ENCODE measurements at regions not wholly inside any gene's neighbourhood (a gene's known extent, or its start where the extent isn't known, plus 50 kb on each side); places are given as distances from the start of the nearest gene placed in this dataset.

DNA sequence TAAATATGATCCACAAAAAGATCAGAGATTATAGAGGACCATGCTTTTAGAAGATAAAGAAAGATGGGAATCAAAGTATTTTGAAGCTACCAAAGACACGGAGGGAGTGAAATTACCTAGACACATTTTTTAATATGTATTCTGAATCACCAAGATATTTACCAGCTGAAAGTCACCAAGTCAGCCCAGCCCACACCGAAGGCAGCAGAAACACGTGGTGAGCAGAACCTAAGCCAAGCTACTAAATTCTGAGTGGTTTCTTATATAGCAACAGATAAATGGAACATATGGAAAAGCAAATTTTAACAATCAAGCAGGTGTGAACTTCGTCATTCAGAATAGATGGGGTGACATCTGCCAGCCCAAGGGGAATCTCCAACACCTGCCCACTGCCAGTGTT, 134.7 kb upstream of the AKR1E2 start:
- DNase-seq (ENCODE audit: low spot score) = no peak

DNA sequence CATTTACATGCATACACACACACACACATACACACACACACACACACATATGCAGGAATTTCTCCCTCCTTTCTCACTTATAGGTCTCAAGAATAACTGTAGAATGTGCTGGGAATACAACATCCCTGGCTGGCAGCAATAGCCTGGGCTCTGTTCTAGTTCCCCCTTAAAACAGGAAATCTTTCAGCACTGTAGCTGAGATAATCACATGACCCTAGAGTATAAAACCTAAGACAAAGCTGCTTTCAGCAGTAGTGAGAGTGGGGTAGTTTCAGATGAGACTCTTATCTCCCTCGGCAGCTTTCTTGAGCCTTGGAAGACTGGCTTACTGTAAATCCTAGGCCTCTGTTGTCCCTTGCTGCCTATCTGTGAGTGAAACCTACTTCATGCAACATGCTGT, 137.4 kb upstream of the AKR1E2 start:
- peak; percentile 1 for DNase-seq (ENCODE audit: low spot score)

DNA sequence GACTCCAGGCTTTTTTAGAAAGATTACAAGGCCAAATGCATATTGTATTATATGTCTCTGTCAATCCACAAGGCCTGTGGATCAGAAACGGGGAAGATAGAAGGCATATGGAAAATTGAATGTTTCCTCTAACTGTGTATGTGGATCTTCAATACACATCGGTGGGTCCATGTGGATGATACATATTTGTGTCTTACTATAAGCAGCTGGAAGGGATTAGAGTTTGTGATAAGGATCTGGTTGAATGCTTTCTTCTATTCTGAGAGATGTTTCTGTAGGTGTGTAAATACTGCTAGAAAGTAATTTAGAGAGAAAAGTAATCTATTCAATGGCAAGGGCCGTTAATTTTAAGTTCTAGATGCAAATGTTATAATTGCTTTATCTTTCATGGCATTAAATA, 137.8 kb upstream of the AKR1E2 start:
- peak; percentile 6 for DNase-seq (ENCODE audit: low spot score)

DNA sequence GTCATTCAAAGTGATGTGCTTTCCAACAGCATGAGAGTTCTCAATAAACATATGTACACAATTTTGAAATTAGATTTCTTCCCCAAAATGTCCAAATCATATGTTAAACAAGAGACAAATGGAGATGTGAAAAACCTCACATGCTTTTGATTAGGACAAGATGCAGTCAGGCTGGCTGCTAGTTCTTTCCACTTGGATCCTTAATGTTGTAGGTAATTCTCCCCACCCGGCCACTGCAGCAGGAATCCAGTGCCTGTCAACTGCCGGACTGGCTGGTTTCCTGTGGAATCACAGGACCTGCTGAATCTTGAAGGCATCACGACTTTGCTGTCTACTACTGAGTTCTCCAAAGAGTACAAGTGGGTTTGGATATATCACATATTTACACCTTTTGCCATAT, 138.6 kb upstream of the AKR1E2 start:
- DNase-seq (ENCODE audit: low spot score) = no peak

- DNase-seq (ENCODE audit: low spot score) = peak; percentile 58
Measured at GRCh38 chr10:4686644-4686996, 139.4 kb upstream of the AKR1E2 start.

- no peak for DNase-seq (ENCODE audit: low spot score)
Measured at GRCh38 chr10:4685904-4686643, 139.9 kb upstream of the AKR1E2 start.

DNA sequence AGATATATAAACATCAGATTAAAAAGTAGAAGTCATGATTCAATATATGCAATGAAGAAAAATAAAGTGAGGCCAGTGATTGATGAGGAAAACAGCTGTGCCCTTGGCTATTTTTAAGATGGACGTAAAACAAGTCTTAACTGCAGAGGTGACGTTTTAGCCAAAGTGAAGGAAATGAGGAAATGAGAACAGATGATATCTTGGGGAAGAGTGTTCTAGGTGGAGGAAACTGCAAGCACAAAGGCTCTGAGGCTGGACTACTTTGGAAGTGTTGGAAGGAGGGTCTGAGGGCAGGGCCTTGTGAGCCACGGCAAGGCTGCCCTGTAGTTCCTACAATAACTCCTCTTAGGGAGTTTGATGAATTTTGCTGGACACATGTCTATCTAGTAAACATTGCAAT, 140.5 kb upstream of the AKR1E2 start:
- no peak for DNase-seq (ENCODE audit: low spot score)

DNA sequence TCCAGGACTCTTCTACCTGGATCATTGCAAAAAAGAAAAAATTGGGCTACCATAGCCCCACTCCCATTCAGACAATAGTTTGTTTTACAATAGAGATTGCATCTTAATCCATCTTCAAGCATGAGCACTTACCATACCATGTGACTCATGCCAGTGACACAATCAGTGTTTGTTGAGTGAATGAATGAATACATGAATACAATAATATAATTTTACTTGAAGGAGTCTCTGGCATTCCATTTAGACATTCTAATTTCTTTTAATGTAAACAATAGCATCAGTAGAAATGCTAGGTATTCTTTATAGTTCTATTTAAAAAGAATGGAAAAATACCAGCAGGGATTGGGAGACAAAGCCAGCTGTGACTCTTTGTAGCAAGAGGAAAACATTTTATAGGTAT, 141.6 kb upstream of the AKR1E2 start:
- peak; percentile 0 for DNase-seq (ENCODE audit: low spot score)

GRCh38 chr10:4683838-4684237, 142.2 kb upstream of the AKR1E2 start:
- DNase-seq (ENCODE audit: low spot score) = no peak

DNA sequence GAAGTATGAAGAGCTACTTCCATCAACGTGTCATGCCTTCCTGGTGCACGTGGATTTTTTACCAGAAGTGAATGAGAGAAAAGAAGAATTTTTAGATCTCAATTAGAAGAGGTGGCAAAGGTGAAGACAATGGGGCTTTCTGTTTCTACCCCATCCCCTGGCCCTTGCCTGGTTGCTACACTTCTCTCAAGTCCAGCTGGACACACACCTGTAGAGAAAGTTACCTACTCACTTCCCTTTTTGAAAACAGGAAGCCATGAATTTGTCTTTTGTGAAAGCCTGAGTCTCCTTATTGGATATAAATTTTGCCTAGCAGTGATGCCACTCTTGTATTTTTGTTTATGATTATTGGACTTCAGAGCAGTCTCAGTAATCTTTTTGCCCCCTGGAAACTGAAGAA, 142.9 kb upstream of the AKR1E2 start:
- no peak for DNase-seq (ENCODE audit: low spot score)

DNA sequence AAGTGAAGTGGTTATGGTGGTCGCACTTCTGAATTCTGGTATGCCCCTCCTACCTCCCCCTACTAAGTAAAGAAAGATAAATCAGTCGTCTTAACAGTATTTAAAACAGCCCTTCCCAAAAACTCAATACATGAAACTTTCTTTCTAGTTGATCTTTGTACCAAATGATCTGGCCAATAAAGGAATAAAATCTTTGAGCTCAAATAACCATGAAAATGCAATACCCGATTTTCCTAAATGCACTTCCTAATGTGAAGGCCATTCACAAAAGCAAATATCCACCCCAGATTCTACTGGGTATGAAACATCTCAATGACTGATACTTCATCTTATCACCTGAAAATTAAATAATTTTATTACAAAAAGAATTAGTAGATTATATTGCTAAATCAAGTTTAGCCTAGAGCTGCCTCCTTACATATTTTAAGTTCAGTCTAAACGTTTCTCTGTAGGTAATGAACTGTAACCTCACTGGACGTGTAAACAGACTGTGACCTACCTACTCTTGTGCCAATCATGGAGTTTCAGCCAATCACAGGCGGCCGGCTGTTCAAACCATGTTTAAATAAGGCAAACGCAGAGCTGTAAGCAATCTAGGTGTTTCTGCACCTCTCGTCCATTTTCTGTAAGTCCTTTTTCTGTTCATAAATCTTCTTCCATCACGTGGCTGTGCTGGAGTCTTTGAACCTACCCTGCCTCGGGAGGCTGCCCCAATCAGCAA, 146.9 kb upstream of the AKR1E2 start:
- DNase-seq (ENCODE audit: low spot score) = peak; percentile 43

DNA sequence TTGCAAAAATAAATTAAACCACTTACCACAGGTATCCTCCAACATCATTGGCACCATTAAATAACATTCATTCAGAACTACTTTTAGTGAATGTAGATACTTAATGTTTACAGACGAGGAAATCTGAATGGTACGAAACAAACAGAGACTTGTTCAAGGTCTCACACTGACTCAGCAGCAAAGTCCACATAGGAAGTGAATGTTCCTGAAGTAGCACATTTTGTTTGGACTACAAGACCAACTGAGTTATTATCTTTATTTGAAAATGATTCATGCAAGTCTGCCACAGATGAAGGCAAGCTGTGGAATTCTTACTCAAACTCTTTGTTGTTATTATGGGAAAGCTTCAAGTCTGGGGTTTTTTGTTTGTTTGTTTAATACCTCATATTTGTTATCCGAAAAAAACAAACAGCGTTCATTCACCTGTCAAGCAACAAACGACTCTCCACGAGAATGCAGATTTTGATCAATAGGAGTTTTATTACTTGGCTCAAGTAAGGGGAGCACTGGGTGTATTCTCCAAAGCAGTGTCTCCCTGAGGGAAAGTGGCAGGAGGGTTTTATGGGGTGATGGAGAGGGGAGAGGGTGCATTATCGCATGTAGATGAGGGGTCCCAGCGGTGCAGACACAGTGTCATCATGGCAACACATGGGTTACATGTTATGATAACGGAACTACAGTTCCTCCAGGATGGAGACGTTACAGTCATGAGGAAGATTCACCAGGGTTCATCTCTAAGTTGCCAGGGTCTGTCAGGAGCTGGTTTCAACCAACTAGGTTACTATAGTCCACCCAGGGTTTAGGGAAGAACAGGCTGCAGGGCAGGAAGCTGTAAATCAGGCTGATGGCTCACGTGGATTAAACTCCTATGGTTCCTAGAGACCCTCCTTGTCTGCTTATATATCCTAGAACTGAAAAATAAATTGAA, 147.7 kb upstream of the AKR1E2 start:
- peak; percentile 64 for DNase-seq (ENCODE audit: low spot score)

- DNase-seq (ENCODE audit: low spot score) = peak; percentile 90
Measured at GRCh38 chr10:4677296-4678021, 148.5 kb upstream of the AKR1E2 start.

DNA sequence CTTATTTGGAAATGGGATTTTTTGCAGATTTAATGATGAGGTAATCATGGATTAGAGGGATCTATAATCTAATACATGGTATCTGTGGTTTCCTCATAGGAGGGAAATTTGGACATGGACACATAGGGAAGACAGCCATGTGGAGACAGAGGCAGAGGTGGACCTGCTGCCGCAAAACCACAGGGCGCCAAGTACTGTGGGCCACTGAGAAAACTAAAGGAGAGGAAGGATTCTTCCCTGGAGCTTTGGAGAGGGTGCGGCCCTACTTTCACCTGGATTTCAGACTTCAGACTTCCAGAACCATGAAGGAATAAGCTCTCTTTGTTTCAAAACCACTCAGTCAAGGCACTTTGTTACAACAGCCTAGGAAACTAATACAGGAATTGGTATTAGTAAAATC, 149.4 kb upstream of the AKR1E2 start:
- no peak for DNase-seq (ENCODE audit: low spot score)

DNA sequence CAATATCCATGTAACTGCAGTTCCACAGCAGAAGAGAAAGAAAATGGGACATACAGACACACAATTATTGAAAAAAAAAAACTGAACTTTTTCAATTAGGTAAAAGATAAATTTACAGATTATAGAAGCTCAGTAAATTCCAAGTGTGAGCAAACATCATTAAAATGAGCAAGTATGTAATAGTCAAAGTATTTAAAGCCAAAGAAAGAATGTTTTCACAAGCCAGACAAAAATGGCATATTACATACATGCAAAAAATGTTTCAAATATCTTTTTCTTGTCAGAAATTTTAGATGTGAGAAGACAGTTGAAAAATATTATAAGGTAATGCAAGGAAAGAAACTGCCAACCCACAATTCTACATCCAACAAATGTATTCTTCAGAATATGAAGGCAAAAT, 150.2 kb upstream of the AKR1E2 start:
- no peak for DNase-seq (ENCODE audit: low spot score)

DNA sequence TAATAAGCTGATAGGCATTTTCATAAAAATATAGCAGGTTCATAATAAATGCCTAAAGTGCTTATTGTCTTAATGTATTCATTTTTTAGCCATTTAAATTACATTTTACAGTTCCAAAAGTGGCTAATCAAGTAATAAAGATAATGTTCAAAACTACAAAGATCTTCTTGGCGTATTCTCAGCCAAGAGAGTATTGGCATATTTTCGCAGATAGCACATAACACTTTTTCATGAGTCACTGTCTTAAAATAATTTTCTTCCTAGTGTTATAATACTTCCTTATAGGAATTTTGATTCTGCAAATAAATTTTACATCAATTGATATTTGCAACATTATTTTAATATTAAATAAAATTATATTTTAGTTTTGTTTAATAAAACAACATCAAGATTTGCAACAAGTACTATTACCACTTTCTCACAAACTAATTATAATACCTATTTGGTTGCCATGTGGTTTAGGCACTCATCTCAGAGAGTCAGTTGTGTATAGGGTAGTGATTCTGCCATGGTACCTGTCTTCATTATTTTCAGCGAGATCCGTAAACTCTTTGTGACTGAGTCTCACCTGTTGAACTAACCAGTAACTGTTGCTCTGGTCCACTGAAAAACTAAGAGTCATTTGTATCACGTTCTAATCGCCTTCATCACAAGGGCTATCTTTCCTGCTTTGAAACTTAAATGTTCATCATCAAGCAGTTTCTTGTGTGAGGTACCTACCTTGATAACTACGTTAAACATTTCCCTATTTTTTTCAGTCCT, 152.5 kb upstream of the AKR1E2 start:
- DNase-seq (ENCODE audit: low spot score) = no peak

GRCh38 chr10:4672201-4672600, 153.8 kb upstream of the AKR1E2 start:
- DNase-seq (ENCODE audit: low spot score) = peak; percentile 66

- DNase-seq (ENCODE audit: low spot score) = peak; percentile 83
Measured at GRCh38 chr10:4671451-4672145, 154.4 kb upstream of the AKR1E2 start.

DNA sequence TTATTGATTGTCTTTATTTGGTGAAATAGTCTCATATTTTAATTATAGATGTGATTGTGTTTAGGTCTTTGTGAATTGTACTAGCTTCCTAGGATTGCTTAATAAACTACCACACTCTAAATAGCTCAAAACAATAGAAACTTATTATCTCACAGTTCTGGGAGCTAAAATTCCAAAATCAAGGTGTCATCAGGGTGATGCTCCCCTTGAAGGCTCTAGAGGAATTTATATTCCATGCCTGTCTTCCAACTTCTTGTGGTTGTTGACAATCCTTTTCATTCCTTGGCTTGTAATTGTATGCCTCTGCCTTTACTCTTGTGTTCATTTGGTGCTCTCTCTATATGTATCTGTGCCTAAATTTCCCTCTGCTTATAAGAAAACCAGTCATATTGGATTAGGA, 155.3 kb upstream of the AKR1E2 start:
- no peak for DNase-seq (ENCODE audit: low spot score)

DNA sequence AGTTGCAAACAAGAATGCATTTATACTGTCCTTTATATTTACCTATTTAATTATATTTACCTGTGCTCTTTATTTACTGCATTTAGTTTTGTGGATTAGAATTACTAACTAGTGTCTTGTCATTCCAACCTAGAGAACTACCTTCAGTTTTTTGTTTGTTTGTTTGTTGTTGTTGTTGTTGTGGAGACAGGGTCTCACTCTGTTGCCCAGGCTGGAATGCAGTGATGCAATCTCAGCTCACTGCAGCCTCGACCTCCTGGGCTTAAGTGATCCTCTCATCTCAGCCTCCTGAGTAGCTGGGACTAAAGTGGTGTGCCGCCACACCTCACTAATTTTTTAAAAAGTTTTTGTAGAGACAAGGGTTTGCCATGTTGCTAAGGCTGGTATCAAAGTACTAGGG, 156.4 kb upstream of the AKR1E2 start:
- DNase-seq (ENCODE audit: low spot score) = no peak
